Activated naive CD4-positive, alpha-beta T cell treated with anti-CD3 and anti-CD28 coated beads, Interleukin-2, amount 50 U/mL, for 16 hours (primary cell): ENCODE measurements at regions not wholly inside any gene's neighbourhood (a gene's known extent, or its start where the extent isn't known, plus 50 kb on each side); places are given as distances from the start of the nearest gene placed in this dataset.

Experiments used
- DNase-seq: peaks from one replicate; pipeline ENCODE4 v3.0.0-alpha.2; 2020

DNA sequence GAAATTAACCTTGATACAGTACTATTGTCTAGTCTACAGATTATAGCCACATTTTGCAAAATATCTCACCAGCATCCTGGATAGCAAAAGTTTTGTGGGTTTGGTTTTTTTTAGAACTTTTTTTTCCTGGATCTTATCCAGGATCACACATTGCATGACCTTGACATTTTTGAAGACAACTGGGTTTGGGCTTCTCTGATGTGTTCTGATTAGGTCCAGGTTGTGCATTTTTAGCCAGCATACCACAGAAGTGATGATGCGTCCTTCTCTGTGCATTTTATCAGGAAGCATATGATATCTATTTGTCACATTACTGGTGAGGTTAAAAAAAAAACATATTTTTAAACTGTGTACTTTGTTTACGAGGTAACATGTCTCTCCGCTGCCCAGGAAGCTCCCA is 221.0 kb upstream of the OSR1 start:
- DNase-seq: no peak

GRCh38 chr2:19577723-19578122 is 219.3 kb upstream of the OSR1 start:
- DNase-seq: no peak

- no peak for DNase-seq
These were observed 218.0 kb upstream of the OSR1 start for GRCh38 chr2:19576411-19576810.

- DNase-seq: no peak
These were observed 217.2 kb upstream of the OSR1 start for GRCh38 chr2:19575641-19576040.

- DNase-seq: no peak
These were observed 216.4 kb upstream of the OSR1 start for GRCh38 chr2:19574778-19575260.

GRCh38 chr2:19573784-19574183 is 215.4 kb upstream of the OSR1 start:
- DNase-seq: no peak

GRCh38 chr2:19571773-19572172 is 213.3 kb upstream of the OSR1 start:
- no peak for DNase-seq

DNA sequence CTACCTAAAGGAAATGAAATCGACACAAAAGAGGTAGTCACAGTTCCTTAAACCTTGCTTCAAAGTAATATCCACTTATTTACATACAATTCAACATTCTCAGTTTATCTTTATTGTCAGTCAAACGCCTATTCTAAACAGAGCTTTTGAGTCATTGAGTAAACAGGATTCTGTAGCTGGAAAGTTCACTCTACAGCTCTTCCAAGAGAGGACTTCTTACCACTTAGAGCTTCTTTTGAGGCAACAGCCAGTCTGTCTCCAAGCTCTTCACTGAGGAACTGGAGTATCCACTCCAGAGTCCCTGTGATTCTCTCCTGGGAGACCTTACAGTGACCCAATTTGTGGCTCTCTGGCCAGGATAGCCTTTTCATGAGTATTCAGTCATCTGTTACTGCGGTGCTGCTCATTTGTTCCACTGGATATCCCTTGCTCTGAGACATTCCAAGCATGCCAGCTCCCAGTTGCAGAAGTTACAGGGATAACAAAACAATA is 210.9 kb upstream of the OSR1 start:
- DNase-seq: no peak

GRCh38 chr2:19568809-19569208 is 210.4 kb upstream of the OSR1 start:
- DNase-seq: no peak

DNA sequence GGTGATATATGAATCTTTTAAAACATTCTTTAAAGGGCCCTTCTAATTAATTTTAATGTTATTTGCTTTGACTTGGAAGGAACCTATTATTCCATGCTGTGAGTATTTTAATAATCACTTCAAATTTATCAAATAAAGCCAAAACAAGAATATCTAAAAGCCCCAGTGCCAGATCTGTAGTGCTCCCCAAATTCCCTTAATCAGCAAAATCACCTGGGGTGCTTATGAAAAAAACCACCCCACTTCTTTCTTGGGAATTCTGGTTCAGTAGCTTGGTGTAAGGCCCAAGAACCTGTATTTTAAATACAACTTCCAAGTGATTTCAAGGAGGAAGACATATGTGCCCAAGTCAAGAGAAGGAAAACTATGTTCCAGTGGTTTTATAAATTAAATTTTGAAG is 202.4 kb upstream of the OSR1 start:
- DNase-seq: no peak

GRCh38 chr2:19559596-19560240 is 201.3 kb upstream of the OSR1 start:
- no peak for DNase-seq

GRCh38 chr2:19556648-19557047 is 198.2 kb upstream of the OSR1 start:
- no peak for DNase-seq

- DNase-seq: no peak
These were observed 196.1 kb upstream of the OSR1 start for GRCh38 chr2:19554520-19554919.

- no peak for DNase-seq
These were observed 193.8 kb upstream of the OSR1 start for GRCh38 chr2:19552270-19552669.

DNA sequence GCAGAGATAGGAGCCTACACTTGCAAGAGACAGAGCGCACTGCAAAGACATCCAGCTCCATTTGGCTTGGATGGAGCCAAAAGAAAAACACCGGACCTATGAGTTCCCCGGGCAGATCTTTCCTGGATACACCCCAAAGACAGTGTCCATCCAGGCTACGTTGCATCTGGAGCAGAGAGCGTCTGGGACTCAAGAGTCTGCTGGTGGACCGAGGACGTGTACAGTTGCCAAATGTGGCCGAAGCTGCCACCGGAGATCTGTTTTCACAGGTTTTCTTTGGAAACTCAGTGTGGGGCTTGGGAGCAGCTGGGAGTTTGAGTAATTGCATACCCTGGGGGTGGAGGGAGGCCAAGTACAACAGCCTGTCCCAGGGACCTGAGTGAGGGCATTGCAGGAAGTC is 192.3 kb upstream of the OSR1 start:
- no peak for DNase-seq

DNA sequence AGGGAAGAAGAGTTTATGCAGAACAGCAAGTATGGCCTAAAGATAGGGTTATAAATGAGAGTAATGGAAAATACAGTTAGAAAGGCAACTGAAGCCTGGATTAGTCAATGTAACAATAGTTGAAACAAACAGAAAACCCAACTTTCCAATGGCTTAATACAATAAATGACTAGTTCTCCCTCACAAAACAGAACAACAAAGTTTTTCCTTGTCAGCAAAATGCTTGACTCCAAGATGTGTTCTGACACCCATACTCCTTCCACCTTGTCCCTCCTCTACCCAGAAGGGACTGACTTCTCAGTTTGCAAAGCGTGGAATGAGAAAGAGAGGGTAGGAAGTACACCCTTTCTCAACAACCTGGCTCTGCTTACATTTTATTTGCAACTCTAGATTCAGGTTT is 191.4 kb upstream of the OSR1 start:
- DNase-seq: no peak

DNA sequence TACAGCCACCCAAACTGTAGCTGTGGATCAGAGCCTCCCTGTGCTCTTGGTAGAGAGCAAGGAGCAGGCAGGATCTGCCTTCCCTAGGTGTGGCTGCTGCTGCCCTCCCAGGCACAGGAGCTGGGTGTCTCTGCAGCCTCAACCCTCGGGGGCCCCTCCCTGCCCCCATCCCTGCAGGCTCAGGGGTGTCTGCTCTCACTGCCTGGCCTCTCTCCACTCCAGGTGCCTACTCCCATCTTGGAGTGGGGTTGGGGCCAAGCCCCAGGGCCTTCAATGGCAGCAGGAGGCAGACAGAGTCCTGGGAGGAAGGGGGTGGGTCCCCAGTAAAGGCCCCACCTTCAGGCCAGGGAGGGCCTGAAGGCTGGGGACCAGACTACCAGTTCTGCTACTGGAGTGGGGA is 189.7 kb upstream of the OSR1 start:
- DNase-seq: no peak

- no peak for DNase-seq
These were observed 188.9 kb upstream of the OSR1 start for GRCh38 chr2:19547321-19547720.

DNA sequence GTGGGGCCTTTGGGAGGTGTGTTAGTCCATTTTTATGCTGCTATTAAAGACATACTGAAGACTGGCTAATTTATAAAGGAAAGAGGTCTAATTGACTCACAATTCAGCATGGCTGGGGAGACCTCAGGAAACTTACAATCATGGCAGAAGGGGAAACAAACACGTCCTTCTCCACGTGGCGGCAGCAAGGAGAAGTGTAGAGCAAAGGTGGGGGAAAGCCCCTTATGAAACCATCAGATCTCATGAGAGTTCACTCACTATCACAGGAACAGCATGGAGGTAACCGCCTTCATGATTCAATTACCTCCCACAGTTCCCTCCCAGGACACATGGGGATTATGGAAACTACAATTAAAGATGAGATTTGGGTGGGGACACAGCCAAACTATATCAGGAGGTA is 187.1 kb upstream of the OSR1 start:
- DNase-seq: no peak

DNA sequence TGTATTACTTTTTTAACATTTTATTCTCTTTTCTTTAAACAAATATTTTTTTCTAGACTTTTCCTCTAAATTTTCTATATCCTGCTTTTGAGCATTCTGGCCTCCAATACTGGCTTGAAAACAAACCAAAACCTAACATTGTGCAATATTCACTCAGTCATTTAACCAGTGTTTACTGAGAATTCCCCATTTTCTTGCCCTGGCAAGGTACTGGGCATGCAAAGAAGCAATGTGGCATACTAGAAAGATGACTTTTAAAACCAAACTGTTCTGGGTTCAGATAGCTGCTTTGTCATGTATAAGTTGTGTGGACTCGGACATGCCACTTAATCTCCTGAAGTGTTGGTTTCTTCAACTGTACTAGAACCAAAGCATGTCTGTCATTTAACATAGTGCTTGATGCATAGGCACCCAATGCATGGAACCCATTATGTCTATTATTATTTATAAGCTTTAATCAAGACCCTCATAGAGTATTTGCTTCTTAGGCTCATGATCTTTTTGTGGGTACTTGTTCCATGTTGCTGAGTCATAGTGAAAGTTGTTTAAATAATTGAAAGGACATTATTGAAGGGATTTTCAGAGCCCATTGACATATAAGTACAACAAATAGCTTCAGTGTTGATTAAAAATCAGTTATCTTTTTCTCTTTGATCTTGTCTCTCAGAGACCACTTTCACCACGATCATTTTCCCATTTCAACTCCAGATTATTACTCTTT is 185.4 kb upstream of the OSR1 start:
- no peak for DNase-seq

- DNase-seq: no peak
These were observed 184.6 kb upstream of the OSR1 start for GRCh38 chr2:19542796-19543662.

GRCh38 chr2:19541884-19542283 is 183.5 kb upstream of the OSR1 start:
- no peak for DNase-seq

DNA sequence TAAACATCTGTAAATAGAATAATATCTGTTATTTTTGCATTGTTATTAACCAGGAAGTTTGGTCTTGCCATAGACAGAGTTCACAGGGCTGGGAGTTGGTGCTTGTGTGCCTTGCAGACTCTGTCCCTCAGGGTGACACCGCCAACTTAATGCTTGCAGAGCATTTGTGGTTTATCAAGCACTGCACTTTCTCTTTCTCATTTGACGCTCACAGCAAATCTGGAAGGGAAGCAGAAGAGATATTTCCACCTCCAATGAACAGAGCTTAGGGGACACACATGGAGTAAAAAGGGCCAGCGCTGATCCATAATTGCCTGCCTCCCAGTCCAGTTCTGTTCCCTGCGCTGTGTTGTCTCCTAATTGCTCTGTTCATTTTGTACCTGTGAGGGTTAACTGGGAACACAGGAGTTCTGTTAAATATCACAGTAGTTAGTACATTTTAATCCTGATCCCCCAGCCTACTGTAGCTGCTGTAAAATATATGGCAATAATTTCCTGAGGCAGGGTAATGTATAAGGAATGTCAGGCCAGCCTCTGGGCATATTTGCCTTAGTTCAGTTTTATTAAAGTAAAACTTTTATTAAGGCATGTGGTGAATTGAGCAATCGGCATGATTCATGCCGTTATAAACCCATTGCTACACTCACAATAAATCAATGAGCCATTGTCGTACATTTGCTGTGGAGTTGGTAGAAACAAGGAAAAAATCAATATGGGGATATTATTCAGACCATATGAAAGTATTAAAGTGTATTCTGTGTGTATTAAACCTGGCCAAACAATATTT is 182.5 kb upstream of the OSR1 start:
- DNase-seq: no peak
